Stimulated activated CD4-positive, alpha-beta T cell treated with anti-CD3 and anti-CD28 coated beads, TNF-alpha, amount 100 ng/mL, for 1 hour (primary cell): ENCODE measurements at regions not wholly inside any gene's neighbourhood (a gene's known extent, or its start where the extent isn't known, plus 50 kb on each side); places are given as distances from the start of the nearest gene placed in this dataset.
"Not testable (repeated sequence)": the region's sequence is repeated elsewhere in the genome, so short reads cannot be mapped to it uniquely, and the experiment has no call there.

ENCODE experiments used
- DNase-seq, 3 donors: peaks; one replicate each; pipeline ENCODE4 v3.0.0-alpha.2; 2020; ENCODE audit warnings: low read depth in 3 of 3, low spot score in 1 of 3

GRCh38 chr5:88092958-88093605, 175.6 kb downstream of the TMEM161B start:
- no peak for DNase-seq

GRCh38 chr5:88092358-88092757, 176.3 kb downstream of the TMEM161B start:
- DNase-seq = no peak

- DNase-seq = no peak
These were observed 178.1 kb downstream of the TMEM161B start for GRCh38 chr5:88090506-88090905.

- no peak for DNase-seq
These were observed 178.8 kb downstream of the TMEM161B start for GRCh38 chr5:88089719-88090390.

DNA sequence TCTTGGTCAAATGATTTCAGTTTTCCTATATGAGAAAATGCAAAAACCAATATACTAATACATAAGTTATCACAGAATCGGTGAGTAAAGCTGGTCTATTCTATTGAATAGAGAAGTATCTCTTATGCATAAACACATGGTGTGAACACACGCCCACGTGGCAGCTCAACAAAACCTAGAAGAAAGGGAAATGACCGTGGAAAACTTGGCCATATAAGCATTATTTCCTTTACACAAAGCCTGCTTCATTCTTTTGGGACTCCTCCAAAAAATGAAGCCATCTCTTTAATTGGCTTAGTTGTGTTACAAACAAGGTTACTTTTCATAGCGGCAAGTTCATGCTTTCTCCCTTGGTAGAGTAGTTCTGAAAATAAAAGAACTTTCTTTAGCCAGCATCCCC, 183.2 kb downstream of the TMEM161B start:
- no peak for DNase-seq

DNA sequence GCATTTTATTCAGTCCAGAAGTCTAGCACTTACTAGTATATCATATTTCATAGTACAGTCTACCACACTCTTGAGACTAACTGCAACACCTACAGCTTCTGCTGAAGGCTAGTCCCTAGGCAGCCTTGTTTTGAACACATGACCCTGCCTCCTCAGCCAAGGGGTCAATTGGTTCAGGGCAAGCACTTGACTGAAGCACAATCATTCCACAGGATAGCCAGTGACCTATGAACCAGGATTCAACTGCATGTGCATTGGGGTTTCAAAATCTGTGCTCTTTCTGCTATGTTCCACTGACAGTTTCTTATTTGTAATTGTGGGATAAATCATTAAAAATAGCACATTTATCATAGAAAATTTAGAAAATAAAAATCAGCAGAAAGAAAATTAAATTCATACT, 186.8 kb downstream of the TMEM161B start:
- no peak for DNase-seq

- DNase-seq = no peak
These were observed 204.8 kb downstream of the TMEM161B start for GRCh38 chr5:88063813-88064212.

GRCh38 chr5:88060194-88060593, 208.5 kb downstream of the TMEM161B start:
- no peak for DNase-seq

DNA sequence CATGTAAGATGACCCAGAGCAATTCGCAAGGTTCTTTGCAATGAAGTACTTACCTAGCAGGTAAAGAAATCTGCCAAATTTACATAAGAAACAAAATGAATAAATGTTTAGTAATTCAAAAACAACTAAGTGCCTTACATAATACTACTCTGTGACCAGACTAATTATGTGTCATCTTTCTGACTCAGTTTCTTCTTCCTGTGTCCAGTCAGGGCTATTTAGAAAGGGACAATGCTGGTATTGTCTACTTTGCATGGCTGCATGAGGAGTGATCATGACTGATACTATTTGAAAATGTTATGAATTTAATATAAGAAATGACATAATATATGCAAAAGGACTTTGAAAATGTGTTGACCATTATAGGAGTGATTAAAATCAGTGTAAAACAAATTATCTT, 210.0 kb downstream of the TMEM161B start:
- no peak for DNase-seq

GRCh38 chr5:88052468-88052867, 216.2 kb downstream of the TMEM161B start:
- DNase-seq = not testable (repeated sequence)

DNA sequence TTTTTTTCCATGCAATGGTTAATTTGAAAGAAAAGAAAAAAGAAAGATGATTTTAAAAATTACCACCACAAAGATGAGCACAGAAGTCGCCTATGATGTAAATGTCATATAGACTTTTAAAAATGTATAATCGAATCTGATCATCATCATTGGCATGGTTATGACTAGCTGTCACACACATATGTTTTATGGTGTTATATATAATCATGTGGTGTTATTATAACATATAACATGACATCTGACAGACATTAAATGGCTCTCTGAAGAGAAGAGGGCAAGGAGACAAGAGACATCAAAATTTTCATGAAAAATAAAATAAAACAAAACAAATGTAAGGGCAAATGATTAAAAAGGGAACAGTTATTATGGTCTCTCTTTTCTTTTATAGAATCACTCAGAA, 217.5 kb downstream of the TMEM161B start:
- no peak for DNase-seq

DNA sequence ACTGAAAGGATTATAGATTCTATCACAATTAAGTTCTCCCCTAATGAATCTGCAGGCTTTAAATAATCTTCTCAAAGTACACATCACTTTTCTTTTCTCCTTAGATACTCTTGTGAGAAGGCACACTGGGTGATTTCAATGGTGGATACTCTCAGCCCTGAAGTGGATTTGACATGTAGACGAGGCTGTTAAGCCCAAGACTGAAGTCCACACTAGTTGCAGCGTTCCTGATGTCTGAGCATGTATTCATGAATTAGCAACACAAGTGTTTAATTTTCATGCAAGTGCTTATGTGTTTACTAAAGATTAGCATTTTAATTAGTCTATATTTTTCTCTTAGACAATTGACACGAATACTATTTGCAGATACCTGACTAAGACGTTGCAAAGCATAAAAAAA, 218.9 kb downstream of the TMEM161B start:
- DNase-seq = no peak

- no peak for DNase-seq
These were observed 219.5 kb downstream of the TMEM161B start for GRCh38 chr5:88049156-88049555.

DNA sequence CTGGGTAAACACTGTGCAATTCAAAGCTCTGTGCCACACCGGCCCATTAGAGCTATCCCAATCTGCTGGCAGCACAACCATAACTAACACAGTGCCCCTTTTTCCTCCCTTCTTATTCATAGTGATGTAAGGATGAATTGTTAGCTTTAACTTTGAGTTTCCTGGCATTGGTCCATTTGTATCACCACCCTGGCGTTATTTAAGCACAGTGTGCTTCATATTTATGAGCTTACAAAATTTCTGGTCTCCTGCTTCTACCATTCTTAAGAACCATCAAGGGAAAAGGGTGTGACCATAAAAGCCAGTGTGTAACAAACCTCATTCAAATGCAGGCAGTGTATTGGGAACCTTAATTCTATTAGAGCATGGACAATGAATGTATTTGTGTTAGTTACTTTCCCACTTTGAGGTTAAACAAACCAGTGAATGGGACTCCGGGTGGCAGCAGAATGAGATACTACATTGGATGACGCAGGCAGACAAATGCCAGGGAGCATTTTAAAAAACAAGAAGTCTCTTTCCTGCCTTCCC, 222.6 kb downstream of the TMEM161B start:
- no peak for DNase-seq

GRCh38 chr5:88045165-88045564, 223.5 kb downstream of the TMEM161B start:
- DNase-seq = no peak

- DNase-seq = no peak
These were observed 234.1 kb downstream of the TMEM161B start for GRCh38 chr5:88034520-88034919.

- no peak for DNase-seq
These were observed 235.5 kb downstream of the TMEM161B start for GRCh38 chr5:88033191-88033590.

- DNase-seq = no peak
These were observed 239.6 kb downstream of the TMEM161B start for GRCh38 chr5:88029011-88029410.

DNA sequence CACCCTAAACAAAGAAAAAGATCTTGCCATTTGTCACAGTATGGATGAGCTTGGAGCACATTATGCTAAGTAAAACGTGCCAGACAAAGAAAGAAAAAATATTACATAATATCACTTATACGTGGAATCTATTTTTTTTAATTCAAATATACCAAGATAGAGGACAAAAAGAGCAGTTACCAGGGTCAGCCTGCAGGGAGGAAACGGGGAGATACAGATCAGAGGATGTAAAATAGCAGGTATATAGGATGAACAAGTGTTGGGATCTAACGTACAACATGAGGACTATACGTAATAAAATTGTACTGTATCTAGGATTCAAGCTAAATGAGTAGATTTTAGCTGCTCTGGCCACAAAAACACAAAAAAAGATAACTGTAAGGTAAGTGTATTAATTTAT, 247.5 kb downstream of the TMEM161B start:
- no peak for DNase-seq

- DNase-seq = not testable (repeated sequence)
These were observed 253.7 kb downstream of the TMEM161B start for GRCh38 chr5:88014984-88015383.

GRCh38 chr5:88000877-88001276, 267.8 kb downstream of the TMEM161B start:
- DNase-seq = no peak

DNA sequence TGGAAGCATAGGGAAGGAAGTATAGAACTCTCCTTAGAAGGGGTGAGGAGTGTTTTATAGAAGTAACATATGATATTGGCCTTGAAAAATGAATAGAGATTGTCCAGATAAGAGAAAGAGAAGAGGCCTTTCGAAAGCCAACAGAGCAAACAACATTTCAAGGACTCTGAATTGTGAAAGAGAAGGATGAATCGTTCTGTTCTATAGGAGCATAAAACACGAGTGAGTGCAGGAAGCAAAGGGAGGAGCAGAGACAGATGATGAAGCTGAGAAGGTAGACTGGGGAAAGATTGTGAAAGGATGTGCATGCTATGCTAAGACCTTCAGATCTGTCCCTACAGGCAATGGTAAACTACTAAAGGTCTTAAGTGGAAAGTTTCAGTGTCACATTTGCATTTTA, 271.0 kb downstream of the TMEM161B start:
- no peak for DNase-seq

DNA sequence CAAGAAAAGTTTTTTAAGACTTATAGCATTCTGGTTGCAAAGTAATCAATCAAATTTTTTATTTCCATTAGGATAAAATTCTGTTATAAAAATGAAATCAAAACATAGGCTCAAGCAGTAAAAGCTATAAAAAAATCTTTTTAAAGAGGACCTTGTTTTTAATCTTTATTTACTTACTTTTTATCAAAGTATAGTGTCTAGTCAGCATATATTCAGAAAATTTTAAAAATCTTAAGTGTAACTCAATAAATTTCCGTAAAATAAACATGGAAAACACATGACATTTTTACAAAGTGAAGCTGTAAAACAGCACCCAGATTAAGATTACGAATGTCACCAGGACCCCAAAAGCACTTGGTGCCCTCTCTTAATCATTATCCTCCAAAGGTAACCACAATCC, 302.4 kb downstream of the TMEM161B start:
- no peak for DNase-seq
